GM04504 (cell line): ENCODE measurements at regions not wholly inside any gene's neighbourhood (a gene's known extent, or its start where the extent isn't known, plus 50 kb on each side); places are given as distances from the start of the nearest gene placed in this dataset.

Experiments
- DNase-seq: peaks from one replicate; pipeline ENCODE4 v3.0.0-alpha.2; 2012; ENCODE audit warnings: low read depth

DNA sequence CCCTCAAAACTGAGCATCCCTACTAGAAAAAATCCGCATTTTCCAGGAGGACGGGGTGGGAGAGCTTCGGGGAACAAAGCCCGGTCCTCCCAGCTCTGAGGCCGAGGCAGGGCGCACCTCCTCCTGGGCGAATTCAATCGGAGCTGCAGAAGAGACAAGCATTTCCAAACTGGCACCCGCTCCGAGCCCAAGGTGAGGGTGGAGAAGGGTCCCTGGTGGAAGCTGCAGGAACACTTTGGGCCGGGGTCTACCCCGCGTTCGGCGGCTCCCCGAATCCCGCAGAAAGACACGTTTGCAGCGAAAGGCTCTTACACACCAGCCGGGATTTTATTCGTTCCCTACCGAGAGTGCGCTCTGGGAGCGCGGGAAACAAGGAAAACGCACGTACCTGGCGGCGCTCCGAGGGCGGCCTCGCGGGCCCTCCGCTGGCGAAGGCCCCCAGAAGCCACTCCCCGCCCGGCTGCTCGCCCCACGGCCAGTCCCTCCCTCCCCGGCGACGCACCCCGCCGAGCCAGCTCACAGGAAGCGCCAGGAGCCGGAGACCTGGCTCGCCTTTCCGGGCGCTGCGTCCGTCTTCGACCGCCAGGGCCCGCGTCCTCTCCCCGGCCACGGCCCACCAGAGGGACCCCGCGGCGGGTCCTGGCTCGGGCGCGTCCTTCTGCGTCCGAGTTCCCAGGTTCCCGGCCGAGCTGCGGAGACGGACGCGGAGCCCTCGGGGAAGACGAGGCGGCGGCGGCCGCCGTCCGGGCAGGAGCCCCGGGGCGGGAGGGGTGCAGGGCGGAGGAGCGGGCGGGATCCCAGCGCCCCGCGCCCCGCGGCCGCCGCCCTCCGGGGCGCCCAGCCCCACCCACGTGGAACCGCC, 49.8 kb upstream of the BAHCC1 start:
- DNase-seq = peak; percentile 83
